ENCODE measurements at regions not wholly inside any gene's neighbourhood (a gene's known extent, or its start where the extent isn't known, plus 50 kb on each side); places are given as distances from the start of the nearest gene placed in this dataset.

DNA sequence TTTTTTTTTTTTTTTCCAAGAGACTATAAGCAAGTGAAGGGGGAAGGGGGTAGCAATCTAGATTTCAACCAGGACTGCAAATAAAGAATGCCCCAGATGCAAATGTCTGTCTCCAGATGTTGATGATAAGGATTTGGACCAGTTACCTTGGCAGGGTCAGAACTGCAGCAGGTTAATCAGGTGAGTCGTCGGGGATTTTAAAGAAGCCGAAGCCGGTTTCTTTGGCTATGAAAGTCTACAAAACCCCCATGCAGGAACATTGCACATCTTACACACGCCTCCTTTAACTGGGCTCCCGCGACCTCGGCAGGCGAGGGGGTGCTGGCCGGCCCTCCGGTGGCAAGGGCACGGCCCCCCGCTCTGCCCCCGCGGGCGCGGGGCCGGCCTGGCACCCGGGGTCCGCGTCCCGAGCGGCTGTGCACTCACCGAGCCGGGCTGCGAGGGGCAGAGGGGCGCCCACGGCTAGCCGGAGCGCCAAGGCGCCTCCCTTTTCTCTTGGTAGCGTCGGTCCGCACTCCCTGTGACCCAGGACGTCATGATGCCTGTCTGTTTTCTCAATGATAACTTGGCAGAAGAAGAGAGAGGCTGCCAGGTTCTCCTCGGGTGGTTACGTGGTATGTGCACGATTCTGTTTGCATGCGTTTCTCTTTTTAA is 366.3 kb upstream of the ESRRG start:
- peak; percentile 75 for DNase-seq (ENCODE audit: low spot score)

DNA sequence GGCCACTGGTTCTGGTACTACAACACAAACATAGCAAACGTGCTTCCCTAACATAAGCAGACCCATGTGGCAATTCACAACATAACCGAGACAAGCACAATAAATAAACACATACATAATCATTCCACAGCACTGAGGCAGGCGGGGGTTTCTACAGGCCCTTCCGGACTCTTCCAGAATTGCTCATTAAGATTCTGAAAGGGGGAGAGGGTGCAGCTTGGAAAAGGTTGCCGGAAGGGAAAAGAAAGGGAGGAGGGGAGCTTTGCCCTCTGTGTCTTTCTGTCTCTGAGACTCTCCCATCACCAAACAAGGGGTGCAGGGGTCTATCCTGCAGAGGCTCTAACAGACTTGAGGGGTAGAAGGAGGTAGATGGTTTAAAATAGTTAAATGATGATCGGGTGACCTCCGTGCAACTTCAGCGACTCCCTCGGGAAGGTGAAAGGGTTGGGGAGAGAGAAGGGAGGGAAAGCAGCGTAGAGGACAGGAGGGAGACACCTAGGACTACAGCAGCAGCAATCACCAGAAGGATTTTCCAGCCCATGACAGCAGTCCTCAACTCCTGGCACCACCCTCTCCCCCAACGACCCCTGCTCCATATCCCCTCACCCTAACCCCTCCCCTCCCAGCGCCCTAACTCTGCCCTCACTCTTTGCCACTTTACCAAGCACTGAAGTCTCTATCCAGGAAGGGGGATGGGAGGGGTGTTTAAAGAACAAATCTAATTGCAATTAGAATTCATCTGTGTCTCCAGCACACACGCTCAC is 365.5 kb upstream of the ESRRG start:
- peak; percentile 46 for DNase-seq (ENCODE audit: low spot score)

DNA sequence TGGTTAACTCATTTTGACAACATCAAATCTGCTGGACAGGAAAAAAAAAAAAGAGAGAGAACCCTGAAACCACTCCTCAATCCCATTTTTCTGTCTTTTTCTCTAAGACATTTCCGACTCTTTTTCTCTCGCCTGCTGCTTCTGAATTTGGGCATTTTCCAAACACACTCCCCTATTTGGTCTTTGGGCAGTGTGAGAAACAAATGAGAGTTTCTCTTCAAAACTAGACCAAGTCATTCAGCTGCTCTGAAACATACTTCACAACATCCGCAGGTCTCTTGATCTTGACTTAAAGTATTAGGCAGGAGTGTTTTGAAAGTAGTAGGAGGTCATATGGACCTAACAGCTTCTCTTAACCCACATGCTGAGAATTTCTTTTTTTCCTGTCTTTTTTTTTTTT is 364.8 kb upstream of the ESRRG start:
- DNase-seq (ENCODE audit: low spot score) = peak; percentile 47

DNA sequence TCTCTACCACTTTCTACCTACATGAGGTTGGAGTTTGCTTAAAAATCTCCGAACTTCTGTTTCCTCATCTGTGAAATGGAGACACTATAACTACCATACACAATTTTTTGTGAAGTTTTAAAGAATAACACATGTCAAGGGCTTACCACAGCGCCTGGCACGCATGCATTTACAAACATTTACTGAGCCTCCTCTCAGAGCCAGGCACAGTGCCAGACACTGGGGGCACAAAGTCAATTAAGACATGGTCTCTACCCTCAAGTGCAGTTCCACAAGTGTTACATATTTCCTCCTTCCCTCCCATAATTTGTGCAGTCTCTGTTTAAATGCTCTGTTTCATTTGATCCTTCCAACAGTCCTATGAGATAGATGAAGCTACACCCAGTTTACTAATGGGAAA is 356.4 kb upstream of the ESRRG start:
- DNase-seq (ENCODE audit: low spot score) = no peak

DNA sequence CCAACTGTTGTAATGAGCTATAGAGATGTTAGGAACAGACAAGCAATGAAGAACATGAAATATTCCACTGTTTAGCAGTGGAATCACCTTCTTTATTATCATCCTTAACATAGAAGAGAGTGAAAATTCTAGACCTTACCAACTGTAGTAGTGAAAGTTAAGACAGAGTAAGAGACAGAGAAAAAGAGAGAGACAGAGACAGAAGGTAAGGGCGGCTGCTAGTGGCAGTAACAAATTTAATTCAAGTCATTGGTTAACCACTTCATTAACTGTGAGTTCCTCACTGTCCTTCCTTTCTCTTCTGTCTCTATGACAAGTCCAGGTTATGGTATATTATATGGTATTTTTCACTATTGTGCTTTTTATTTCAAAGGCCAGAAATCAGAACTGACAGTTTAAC is 355.7 kb upstream of the ESRRG start:
- no peak for DNase-seq (ENCODE audit: low spot score)

DNA sequence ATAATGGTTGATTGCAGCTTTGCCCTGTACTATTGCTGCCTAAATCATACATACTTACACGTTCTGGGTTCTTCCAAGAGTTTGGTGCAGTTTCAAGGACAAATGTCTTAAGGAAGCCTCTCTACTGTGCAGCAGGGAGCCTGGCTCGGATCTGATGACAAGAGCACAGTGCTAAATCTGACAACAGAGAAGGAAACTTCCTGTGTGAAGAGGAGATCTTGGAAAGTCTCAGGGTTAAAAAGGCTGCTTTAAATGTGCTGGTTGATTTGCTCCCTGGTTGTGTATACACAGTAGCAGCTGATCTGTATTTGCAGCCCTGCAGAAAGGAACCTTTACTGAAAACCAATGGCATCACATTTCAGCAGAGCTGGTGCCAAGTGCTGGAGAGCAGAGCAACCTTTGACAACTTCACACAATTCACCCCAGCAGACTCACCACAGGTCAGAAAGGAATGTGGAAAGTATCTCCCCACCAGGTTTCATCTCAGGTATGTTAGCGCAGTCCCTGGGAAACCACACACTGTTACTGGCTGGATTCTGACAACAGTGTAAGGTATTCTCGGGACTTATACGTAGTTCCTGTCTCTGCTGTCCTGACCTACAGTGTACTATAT is 355.0 kb upstream of the ESRRG start:
- DNase-seq (ENCODE audit: low spot score) = no peak

DNA sequence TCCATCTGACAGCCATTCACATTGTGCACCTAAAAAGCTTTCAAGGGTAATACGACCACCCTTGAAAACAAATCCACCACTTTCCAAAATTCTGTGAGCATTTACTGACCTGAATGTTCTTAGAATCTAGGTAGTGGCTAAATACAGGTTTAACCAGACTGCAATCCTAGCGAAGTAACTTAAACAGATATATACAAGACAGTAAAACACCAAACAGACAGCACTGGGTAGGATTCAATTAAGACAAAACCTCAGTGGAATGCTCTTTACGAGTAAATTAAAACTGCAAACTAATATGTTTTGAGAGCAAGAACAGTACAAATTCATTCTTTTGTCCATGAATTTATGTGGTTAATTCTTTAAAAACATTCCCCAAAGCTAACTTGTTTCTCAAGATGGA is 354.2 kb upstream of the ESRRG start:
- DNase-seq (ENCODE audit: low spot score) = no peak

DNA sequence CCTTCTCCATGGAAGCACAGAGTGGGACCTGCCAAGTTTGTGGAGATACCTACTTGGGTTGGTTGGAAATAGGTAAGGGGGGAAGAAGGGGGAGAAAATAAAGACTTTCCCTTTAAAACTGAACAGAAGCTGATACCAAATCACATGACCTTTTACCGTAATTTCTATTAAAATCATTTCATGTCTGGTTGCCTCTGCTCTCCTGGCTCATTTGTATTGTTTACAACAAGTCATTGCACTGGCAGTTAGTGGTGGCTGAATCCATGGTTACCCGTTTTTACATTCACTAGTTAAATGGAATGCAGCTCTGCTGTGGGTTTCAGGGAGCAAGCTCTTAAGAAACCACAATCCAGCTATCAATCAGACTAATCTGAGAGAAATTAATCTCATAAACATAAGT is 353.7 kb upstream of the ESRRG start:
- DNase-seq (ENCODE audit: low spot score) = no peak

DNA sequence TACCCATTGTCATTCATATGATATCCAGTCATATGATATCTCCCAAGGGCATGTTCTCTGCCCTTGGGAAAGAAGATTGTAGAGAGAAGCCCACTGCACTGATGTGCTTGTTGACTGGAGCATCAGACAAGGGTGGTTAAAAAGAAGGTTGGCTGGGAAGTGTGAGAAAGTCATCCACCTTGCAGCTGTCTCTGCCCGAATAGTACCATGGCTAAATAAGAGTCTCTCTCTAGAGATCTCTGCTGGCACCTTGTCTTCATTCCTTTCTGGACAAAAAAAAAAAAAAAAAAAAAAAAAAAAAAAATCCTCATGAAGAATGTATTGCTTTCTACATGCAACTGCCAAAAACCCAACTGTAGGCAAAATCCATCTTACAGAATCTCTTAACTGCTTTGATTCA is 349.7 kb upstream of the ESRRG start:
- DNase-seq (ENCODE audit: low spot score) = no peak

DNA sequence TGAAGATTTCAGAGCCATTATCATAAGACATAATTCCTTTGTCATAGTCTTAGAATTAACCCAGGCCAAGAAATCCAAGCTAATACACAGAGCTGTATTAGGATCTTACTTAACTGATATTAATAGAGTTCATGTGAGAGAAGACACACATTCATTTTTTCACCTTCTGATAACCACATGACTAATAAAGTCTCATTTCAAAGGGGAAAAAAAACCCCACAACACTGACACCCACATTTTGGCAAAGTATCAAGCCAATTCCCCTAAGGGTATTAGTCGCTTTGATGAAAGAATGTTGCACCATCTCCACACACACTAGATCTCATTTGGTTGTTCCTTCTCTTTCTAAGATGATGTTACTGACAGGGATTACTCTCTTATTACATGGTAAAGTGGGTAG is 344.4 kb upstream of the ESRRG start:
- DNase-seq (ENCODE audit: low spot score) = no peak

DNA sequence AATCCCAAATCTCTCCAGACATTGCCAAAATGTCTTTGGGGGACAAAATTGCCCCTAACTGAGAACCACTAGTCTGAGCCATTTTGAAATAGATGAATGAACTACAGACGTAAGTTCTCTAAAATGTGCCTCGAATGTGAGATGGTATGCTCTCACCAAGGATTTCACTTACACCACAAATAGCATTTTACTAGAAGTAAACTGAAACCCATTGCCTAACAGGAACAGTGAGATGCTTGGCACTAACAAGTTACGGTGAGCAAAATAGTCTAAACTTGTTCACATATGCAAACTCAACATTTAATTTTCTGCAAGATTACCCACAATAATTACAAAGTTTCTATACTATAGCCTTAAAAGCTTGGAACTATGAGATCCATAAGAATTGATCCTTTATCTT is 343.6 kb upstream of the ESRRG start:
- DNase-seq (ENCODE audit: low spot score) = no peak

DNA sequence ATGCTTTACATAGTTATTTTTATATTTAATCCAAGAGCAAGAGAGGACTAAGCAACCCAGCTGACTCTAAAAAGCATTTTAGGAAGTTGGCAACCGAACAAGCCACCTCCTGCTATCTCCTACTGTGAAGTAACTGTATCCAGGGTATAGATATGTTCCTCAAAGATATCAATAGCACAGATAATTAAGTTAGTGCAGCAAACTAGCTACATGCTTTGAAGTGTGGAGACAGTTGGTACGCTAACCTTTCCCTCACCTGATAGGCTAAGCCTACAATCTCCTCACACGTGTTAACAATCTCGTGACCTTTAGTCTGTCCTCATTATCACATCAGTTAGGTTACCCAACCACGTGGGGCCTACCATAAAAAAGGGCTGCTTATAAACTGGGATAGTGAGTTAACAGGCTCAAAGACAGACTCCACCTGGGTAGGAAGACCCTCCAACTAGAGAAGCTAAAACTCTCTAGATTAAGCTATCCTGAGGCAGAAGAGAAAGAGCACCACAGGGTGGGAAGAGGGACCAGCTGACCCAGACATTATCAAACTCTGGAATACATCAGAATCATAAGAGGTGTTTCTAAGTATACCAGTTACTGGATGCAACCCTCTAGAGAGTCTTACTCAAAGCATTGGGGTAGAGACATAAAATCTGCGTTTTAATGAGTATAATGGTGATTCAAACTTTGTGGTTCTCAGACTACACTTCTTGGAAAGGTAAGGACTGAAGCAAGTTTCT is 340.1 kb upstream of the ESRRG start:
- DNase-seq (ENCODE audit: low spot score) = no peak

DNA sequence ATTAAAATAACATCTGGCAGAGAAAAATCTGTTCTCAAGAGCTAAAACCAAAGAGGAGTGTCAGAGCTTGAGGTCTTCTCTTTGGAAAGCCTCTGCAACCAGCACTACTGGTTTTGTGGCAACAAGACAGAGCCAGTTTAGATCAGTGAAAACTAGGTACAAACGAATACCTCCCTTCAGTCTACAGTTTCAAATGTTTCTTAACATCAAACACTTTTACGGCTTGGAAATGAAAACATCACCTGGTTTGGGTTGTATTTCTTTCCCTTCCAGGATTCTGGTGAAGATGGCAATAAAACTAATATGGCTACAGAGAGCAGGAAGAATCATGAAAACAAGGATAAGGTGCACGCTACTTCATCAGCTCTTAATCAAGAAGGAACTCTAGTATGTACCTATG is 339.4 kb upstream of the ESRRG start:
- DNase-seq (ENCODE audit: low spot score) = no peak

DNA sequence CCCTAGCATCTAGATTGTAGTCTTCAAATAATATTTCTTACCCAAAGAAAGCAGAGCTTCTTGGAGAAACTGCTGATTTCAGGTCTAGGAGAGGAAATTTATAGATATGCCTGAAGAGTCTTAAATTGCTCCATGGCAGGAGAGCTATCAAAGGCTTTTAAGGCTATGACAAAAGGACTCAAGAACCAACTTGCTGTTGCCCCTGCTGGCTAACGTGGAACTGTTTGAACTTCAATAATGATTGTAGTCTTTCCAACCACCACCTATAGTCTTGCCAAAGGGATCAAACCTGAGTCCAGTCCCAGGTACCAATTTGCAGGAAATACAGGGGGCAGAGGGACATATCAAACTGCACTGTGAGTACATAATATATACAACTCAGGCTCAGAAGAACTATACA is 336.2 kb upstream of the ESRRG start:
- no peak for DNase-seq (ENCODE audit: low spot score)

DNA sequence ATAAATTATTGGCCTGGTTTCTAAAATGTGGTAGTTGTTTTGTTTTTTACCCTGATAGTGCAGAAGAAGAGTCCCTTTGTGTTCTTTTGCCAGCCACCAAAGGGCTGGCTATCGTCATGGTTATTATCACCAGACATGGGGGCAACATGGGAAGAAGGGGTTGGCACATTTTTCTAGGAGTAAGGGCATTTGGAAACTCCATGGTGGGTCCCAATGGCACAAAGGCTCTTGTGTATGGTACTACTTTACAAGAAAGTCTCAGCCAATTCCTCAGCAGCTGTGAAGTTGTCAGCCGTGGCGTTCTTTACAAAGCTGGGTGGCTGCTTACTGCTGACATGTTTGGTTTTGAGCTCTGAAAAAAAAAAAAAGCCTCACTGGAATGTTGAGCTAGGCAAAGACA is 330.4 kb upstream of the ESRRG start:
- DNase-seq (ENCODE audit: low spot score) = no peak

DNA sequence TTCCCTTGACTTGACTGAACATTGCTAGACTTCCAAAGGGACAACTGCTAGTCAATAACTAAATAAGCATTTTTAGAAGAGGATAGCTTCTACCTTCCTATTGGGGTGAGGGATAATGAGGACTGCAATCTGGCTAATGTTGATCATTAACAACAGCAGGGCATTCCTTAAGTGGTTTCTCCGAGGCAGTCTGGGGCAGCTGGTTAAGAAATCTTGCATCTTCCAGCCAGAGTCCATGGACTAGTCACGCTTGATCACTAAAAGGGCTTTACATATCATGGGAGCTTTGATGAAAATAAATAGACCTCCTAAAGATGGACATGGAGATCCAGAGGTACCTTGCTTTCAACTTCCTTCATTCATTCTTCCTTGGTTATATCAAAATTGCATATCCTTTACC is 329.4 kb upstream of the ESRRG start:
- no peak for DNase-seq (ENCODE audit: low spot score)

DNA sequence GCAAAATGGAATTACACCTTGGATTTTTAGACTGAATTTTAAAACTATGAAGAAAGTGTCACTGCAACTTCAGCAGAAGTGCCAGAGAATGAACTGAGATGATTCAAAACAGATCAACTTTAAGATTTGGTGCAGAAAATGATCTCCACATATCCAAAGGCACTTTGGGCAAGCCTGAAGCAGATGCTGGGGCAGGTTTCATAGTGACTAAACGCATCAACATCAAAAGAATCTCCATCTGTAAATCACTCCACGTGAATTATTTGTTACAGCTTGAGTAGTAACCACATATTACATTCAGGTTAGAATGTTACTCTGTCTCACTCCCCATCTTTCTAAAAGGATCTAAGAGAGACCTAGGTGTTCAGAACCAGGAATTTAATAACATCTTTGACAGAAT is 329.0 kb upstream of the ESRRG start:
- no peak for DNase-seq (ENCODE audit: low spot score)

DNA sequence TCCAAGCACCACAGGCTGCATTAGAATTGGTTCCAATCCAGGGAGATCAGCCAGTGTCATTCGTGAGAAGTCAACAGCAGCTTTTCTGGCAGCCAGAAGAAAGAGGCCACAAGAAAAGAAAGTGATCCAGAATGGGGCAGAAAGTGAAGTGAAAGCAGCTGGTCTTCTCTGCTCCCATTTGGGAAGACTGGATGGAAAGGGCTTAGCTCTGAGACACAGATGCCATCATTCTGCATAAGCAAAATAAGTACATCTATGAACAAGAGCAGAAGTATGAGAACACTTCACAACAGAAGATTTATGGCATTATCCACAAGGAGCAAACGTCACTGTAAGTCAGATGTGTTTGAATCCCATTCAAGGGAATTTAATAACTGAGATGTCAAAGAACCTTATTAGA is 326.5 kb upstream of the ESRRG start:
- no peak for DNase-seq (ENCODE audit: low spot score)

DNA sequence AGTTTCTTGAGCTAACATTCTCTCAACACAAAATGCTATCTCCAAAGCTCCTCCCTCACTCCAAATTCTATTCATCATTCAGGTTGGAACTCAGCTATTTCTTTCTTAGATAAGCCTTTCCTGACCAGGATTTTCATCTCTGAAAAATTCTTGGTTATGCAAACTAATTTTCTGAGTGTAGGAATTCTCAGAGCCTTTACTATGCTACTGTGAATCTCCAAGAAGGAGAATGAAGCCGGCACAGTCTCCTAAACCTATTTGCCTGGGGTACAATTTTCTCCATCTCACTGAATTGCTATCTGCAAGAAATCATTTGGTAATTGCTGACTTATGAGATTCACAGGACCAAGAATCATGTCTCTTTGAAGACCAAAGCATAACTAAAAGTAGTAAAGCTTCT is 325.9 kb upstream of the ESRRG start:
- no peak for DNase-seq (ENCODE audit: low spot score)

DNA sequence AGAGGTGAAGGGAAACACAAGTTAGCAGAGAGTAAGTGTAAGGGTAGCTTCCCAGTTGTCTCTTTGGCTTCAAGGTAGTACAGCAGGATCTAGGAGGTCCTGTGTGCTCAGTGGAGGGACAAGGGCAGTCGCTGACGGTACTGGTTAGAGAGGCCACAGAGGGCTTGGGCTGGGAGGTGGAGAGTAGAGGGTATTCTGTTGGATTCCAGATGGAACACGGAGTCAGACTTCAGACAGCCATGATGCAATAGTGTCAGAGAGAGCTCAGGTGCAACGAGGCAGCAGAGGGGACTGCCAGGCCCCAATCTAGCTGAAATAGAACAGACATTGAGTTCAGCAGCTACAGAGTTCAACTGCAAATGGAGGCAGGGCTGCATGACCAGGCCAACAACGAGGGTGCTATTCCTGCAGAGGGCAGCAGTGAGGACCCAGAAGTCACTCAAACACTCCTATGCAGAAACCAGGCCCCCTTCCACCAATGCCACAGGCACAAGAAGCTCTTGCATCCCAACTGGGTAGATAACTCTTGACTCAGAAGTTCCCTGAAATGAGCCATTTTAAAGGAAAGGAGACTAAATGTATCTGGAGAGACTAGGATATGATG is 325.0 kb upstream of the ESRRG start:
- no peak for DNase-seq (ENCODE audit: low spot score)

DNA sequence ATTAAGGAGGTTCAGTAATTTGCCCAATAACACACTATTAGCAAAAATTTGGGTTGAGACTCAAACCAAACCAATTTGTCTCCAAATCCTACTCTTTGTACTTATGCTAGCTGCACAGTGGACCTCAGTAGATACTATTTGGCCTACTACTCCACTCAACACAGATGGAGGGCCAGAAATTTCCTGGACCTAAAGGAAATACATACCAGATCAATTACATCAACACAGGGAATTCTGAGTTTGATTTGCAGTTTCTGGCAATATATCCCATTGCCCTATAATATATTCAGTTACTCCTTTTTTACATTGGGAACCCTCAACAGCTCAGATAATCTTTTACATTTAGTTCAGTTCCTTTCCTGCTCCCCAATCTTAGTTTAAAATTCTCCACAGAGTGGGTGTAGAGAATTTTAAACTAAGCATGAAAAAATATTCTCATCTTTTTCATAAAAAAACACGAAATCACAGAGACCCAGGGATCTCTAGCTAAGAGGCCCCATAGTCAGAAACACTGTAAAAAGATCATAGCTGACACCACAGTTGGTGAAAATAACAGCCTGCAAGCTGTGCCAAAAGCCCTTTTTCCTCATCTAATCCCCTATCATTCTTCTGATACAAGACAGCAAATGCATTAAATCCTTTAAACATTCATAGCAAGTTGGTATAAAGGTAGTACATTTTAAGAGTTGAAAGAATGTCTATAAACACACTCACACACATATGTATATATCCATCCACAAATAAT is 317.7 kb upstream of the ESRRG start:
- no peak for DNase-seq (ENCODE audit: low spot score)

DNA sequence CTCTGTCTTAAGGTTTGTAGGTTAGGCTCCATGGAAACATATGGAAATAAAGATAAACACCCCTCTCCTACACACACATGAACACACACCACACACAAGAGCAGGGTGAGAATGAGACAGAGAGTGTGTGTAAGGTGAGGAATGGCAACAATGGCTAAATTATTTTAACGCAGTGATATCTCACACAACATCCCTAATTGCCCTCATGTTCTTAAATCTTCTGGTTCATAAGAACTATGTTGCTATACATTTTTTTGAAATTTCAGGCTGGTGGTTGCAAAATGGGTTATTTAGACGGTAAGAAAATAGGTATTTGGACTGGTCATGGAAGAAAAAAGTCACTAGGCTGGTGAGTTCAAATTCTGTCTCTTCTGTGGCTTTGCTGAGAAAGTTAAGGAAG is 316.7 kb upstream of the ESRRG start:
- DNase-seq (ENCODE audit: low spot score) = no peak

Measured in globus pallidus (tissue), 1 donor.